ENCODE measurements at regions not wholly inside any gene's neighbourhood (a gene's known extent, or its start where the extent isn't known, plus 50 kb on each side); places are given as distances from the start of the nearest gene placed in this dataset.

- Histone ChIP-seq H3K4me3 (no peak overlapping the region), H3F3A (replicated peaks; ENCODE audit: low read depth) (no peaks in the 10 kb centered on the region), H3K9me2 (ENCODE audit: insufficient read depth) (0 out of 2 replicates have a peak, but pooled peaks cover 11% of the 10 kb centered on the region), H3K27me3 (ENCODE audit: insufficient read depth) (no peaks in the 10 kb centered on the region), H3K36me3 (ENCODE audit: insufficient read depth) (no peaks in the 10 kb centered on the region), H4K20me1 (replicated peaks; ENCODE audit: insufficient read depth) (no peaks in the 10 kb centered on the region), H3K4me2 (no peak overlapping the region), H2AFZ (no peak overlapping the region), H3K79me2 (replicated peaks; ENCODE audit: insufficient read depth) (no peaks in the 10 kb centered on the region), H3K4me1 (ENCODE audit: insufficient read depth) (no peaks in the 10 kb centered on the region), H3K27ac (ENCODE audit: low read depth) (no peak overlapping the region)
- H3K9me3 Mint-ChIP-seq = peaks cover 54% of the 10 kb centered on the region
- H3K27ac Mint-ChIP-seq = no peak overlapping the region
- peaks cover 16% of the 10 kb centered on the region; the same call in 2 of the 3 replicates for H3K36me3 Mint-ChIP-seq (ENCODE audit: low read depth)
- no peak for TF ChIP-seq REST (IDR thresholded peaks at IDR 0.05; ENCODE audit: unreplicated experiment)
- TF ChIP-seq ETS1 (IDR thresholded peaks at IDR 0.05) = no peak
- no peak for TF ChIP-seq NANOG (IDR thresholded peaks at IDR 0.05; ENCODE audit: borderline replicate concordance)
- TF ChIP-seq ZNF114 (CRISPR knock-in tag; IDR thresholded peaks at IDR 0.05) = no peak
- TF ChIP-seq CREB1 (CRISPR knock-in tag; IDR thresholded peaks at IDR 0.05; ENCODE audit: low read depth) = no peak
- TF ChIP-seq ZNF462 (CRISPR knock-in tag; IDR thresholded peaks at IDR 0.05) = no peak
- no peak for TF ChIP-seq POLR2AphosphoS5 (IDR thresholded peaks at IDR 0.05; ENCODE audit: low read depth)
- TF ChIP-seq EZH2 (IDR thresholded peaks at IDR 0.05; ENCODE audit: low read depth, unreplicated experiment) = no peak
- H3K4me3 Mint-ChIP-seq = no peak overlapping the region
- H3K4me1 Mint-ChIP-seq = 0 out of 3 replicates have a peak, but pooled peaks cover 2% of the 10 kb centered on the region
- DNase-seq (ENCODE audit: low spot score) (no peak), ATAC-seq (no peak)
- peaks cover 1% of the 10 kb centered on the region for H3K27me3 Mint-ChIP-seq (ENCODE audit: insufficient read depth, low read depth, poor library complexity)
These were observed 254.0 kb upstream of the POU3F3 start for GRCh38 chr2:104599787-104600510.
